GM20000 (cell line): ENCODE measurements at regions not wholly inside any gene's neighbourhood (a gene's known extent, or its start where the extent isn't known, plus 50 kb on each side); places are given as distances from the start of the nearest gene placed in this dataset.

ENCODE experiments used
- DNase-seq: peaks from one replicate; pipeline ENCODE4 v3.0.0; 2012; ENCODE audit warnings: low spot score
- CTCF ChIP-seq: IDR thresholded peaks from 2 replicates; pipeline ENCODE4 v1.5.1; 2012; ENCODE audit warnings: mild to moderate bottlenecking, control low read depth; ENCODE audit errors: extremely low read depth, missing control alignments

GRCh38 chr18:38413193-38413592 is 847.6 kb upstream of the CELF4 start:
- no peak for TF ChIP-seq CTCF
- no peak for DNase-seq

GRCh38 chr18:38406607-38407006 is 841.0 kb upstream of the CELF4 start:
- no peak for TF ChIP-seq CTCF

GRCh38 chr18:38402509-38402908 is 836.9 kb upstream of the CELF4 start:
- no peak for DNase-seq
- TF ChIP-seq CTCF, result no peak

More at GRCh38 chr18:38406607-38407006, 841.0 kb upstream of the CELF4 start:
- DNase-seq, result no peak

GRCh38 chr18:38397094-38397493 is 831.5 kb upstream of the CELF4 start:
- no peak for TF ChIP-seq CTCF
- DNase-seq, result no peak

GRCh38 chr18:38386146-38386545 is 820.5 kb upstream of the CELF4 start:
- TF ChIP-seq CTCF, result no peak
- DNase-seq, result no peak

GRCh38 chr18:38369772-38370690 is 804.4 kb upstream of the CELF4 start:
- TF ChIP-seq CTCF, result no peak
- peak; percentile 3 for DNase-seq

GRCh38 chr18:38368886-38369285 is 803.3 kb upstream of the CELF4 start:
- no peak for DNase-seq
- TF ChIP-seq CTCF, result no peak
